HCT116 (cell line): ENCODE measurements at regions not wholly inside any gene's neighbourhood (a gene's known extent, or its start where the extent isn't known, plus 50 kb on each side); places are given as distances from the start of the nearest gene placed in this dataset.

ENCODE experiments used
- ATAC-seq: fragments of 200-7000 bp; cut with Tn5 transposase; 2 replicates; pipeline ENCODE4 v1.9.1; 2020; ENCODE audit warnings: mild to moderate bottlenecking, moderate library complexity
- BruUV-seq: library from RNA; stranded (reverse); fragments of 400-500 nt; replicated peaks from 2 replicates; lab custom pipeline; 2021; lab: Mats Ljungman, UMichigan
- CTCF ChIA-PET: fragments of 300-600 bp; sonication (Branson Sonifier 250); formaldehyde crosslinking; loops from one replicate; lab custom pipeline; 2021; ENCODE audit warnings: antibody characterized with exemption; lab: Charles Lee
- POLR2A ChIA-PET: fragments of 300-600, 350-600 bp; sonication (Branson Sonifier 250); formaldehyde crosslinking; loops from one replicate; lab custom pipeline; 2021; ENCODE audit warnings: antibody characterized with exemption; lab: Charles Lee
- RAD21 ChIA-PET, 2 experiments: fragments of 300-600 bp; sonication (Branson Sonifier 250); formaldehyde crosslinking; loops; one replicate each; lab custom pipeline; 2023; ENCODE audit warnings: low total read pairs in 2 of 2; ENCODE audit not compliant: uncharacterized antibody in 2 of 2, unreplicated experiment in 2 of 2, low non-redundant PET in 1 of 2; lab: Charles Lee
- DNase-seq: peaks from one replicate; pipeline ENCODE4 v3.0.0-alpha.2; 2010; ENCODE audit warnings: low read depth, low spot score
- H2AFZ ChIP-seq: fragments of 200-600 bp; shearing (Covaris generic), sonication (generic); 2 replicates; pipeline ENCODE4 v1.6.1; 2017; ENCODE audit warnings: low read depth, mixed run types, mixed read lengths, antibody characterized with exemption, low read length; ENCODE audit not compliant: poor library complexity, severe bottlenecking
- H3K27ac ChIP-seq: 2 replicates; pipeline ENCODE4 v1.5.1; 2012; ENCODE audit warnings: low read depth, low read length
- H3K27me3 ChIP-seq: fragments of 200-600 bp; sonication (generic); 2 replicates; pipeline ENCODE4 v1.6.1; 2016; ENCODE audit warnings: mixed run types, low read length, mixed read lengths; ENCODE audit not compliant: insufficient read depth
- H3K36me3 ChIP-seq, 2 experiments: fragments of 200-500 bp in 1 of 2; fragments of 200-600 bp in 1 of 2; sonication (Bioruptor generic) in 1 of 2; sonication (generic) in 1 of 2; 2 replicates each; pipeline versions ENCODE4 v1.5.1 to v1.6.1; 2014 to 2016; ENCODE audit warnings: low read length in 2 of 2, inconsistent platforms in 1 of 2, mixed read lengths in 1 of 2, mixed run types in 1 of 2; ENCODE audit not compliant: insufficient read depth in 2 of 2, control insufficient read depth in 1 of 2
- H3K4me1 ChIP-seq, 2 experiments: fragments of 200-600 bp in 1 of 2; sonication (generic) in 1 of 2; 2 replicates each; pipeline versions ENCODE4 v1.5.1 to v1.6.1; 2012 to 2017; ENCODE audit warnings: low read length in 2 of 2, inconsistent platforms in 1 of 2, mild to moderate bottlenecking in 1 of 2, mixed read lengths in 1 of 2, mixed run types in 1 of 2, moderate library complexity in 1 of 2; ENCODE audit not compliant: insufficient read depth in 2 of 2, control insufficient read depth in 1 of 2
- H3K4me2 ChIP-seq: fragments of 200-600 bp; sonication (generic); 2 replicates; pipeline ENCODE4 v1.6.1; 2017; ENCODE audit warnings: mixed run types, low read length, mixed read lengths
- H3K4me3 ChIP-seq, 2 experiments: fragments of 200-600 bp in 1 of 2; sonication (generic) in 1 of 2; replicated peaks in 1 of 2; 2 replicates each; pipeline ENCODE4 v1.5.1; 2011 to 2016; ENCODE audit warnings: low read length in 2 of 2, control low read depth in 1 of 2, low read depth in 1 of 2, mild to moderate bottlenecking in 1 of 2, mixed read lengths in 1 of 2, mixed run types in 1 of 2
- H3K79me2 ChIP-seq: fragments of 200-600 bp; sonication (generic); 2 replicates; pipeline ENCODE4 v1.6.1; 2017; ENCODE audit warnings: mild to moderate bottlenecking, mixed run types, low read length, moderate library complexity, mixed read lengths; ENCODE audit not compliant: insufficient read depth
- H3K9ac ChIP-seq: fragments of 200-600 bp; sonication (generic); 2 replicates; pipeline ENCODE4 v1.6.1; 2016; ENCODE audit warnings: low read length, mixed read lengths
- H3K9me2 ChIP-seq: fragments of 200-600 bp; sonication (generic), shearing (Covaris generic); 2 replicates; pipeline ENCODE4 v1.6.1; 2017; ENCODE audit warnings: mixed run types, mild to moderate bottlenecking, moderate library complexity; ENCODE audit not compliant: insufficient read depth
- H3K9me3 ChIP-seq, 2 experiments: fragments of 200-500 bp in 1 of 2; fragments of 200-600 bp in 1 of 2; sonication (Bioruptor generic) in 1 of 2; sonication (generic) in 1 of 2; 2 replicates each; pipeline ENCODE4 v1.6.1; 2014 to 2017; ENCODE audit warnings: low read length in 2 of 2, mixed read lengths in 2 of 2, inconsistent platforms in 1 of 2, low read depth in 1 of 2, mild to moderate bottlenecking in 1 of 2, mixed run types in 1 of 2, moderate library complexity in 1 of 2; ENCODE audit not compliant: control insufficient read depth in 1 of 2, insufficient read depth in 1 of 2
- H4K20me1 ChIP-seq: fragments of 200-600 bp; sonication (generic), shearing (Covaris generic); 2 replicates; pipeline ENCODE4 v1.6.1; 2017; ENCODE audit warnings: mixed run types, mild to moderate bottlenecking, moderate library complexity; ENCODE audit not compliant: insufficient read depth
- ATF3 ChIP-seq: IDR thresholded peaks from 2 replicates; pipeline ENCODE4 v1.6.1; 2012
- ZBTB33 ChIP-seq: IDR thresholded peaks from 2 replicates; pipeline ENCODE4 v1.6.1; 2011; ENCODE audit warnings: mild to moderate bottlenecking, low read length, moderate library complexity; ENCODE audit not compliant: insufficient replicate concordance; ENCODE audit errors: extremely low read depth
- ZFX ChIP-seq: fragments of 450-650 bp; IDR thresholded peaks from 2 replicates; pipeline ENCODE4 v1.6.1; 2017
- intact Hi-C: fragments of 100-400 bp; cut with micrococcal nuclease; formaldehyde crosslinking; loops from 2 replicates; pipeline ENCODE4 v1.10.0; 2022

- CTCF ChIA-PET: no interaction called here
Observed at GRCh38 chr20:50312682-50313521, 122.3 kb downstream of the CEBPB start.

More at GRCh38 chr20:50312682-50313521, 122.3 kb downstream of the CEBPB start:
- H3K79me2 ChIP-seq: no peaks in the 10 kb centered on the region
- peak; percentile 35; the same call in 1 of the 2 replicates for ATAC-seq
- H3K4me3 ChIP-seq: no peak overlapping the region
- TF ChIP-seq ZFX: no peak
- no peak for TF ChIP-seq ATF3
- no peak for TF ChIP-seq ZBTB33
- peak overlapping the region; percentile 20; the same call in 1 of the 2 replicates for H3K27ac ChIP-seq
- H3K27me3 ChIP-seq: no peaks in the 10 kb centered on the region
- BruUV-seq: no TSS peak
- H3K36me3 ChIP-seq: no peaks in the 10 kb centered on the region
- H3K9me3 ChIP-seq: no peaks in the 10 kb centered on the region
- intact Hi-C loops: no loop called here
- POLR2A ChIA-PET: no interaction called here
- H3K4me2 ChIP-seq: peak overlapping the region; percentile 44
- RAD21 ChIA-PET: no interaction called here
- no peaks in the 10 kb centered on the region for H4K20me1 ChIP-seq
- H3K4me1 ChIP-seq: peaks cover 21 to 39% of the 10 kb centered on the region in 2 experiments
- no peak overlapping the region for H3K9ac ChIP-seq
- no peak overlapping the region for H2AFZ ChIP-seq
- DNase-seq: no peak
- H3K9me2 ChIP-seq: no peaks in the 10 kb centered on the region
